Amygdala (tissue), 56 donors: ENCODE measurements at regions not wholly inside any gene's neighbourhood (a gene's known extent, or its start where the extent isn't known, plus 50 kb on each side); places are given as distances from the start of the nearest gene placed in this dataset.
"Not testable (repeated sequence)": the region's sequence is repeated elsewhere in the genome, so short reads cannot be mapped to it uniquely, and the experiment has no call there.

ENCODE experiments used
- DNase-seq, 56 donors: peaks; one replicate each; lab custom pipeline; 2025; lab: John Stamatoyannopoulos, UW

DNA sequence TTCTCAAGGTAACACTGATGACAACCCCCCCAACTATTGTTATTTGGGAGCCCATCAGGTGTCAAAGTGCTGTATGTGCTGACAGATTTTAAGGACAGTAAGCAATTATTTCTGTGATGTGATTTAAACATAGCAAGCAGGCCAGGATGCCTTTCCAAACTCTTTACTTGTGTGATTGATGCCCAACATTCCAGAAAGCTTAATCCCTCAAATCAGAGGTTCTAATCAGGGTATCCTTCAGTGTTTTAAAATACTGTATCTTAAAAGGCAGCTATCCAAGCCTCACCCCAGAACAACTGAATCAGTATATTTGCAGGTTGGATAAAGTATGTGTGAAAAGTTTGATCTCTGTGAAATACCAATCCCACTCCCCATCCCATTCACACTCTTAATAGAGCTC lies 119.7 kb downstream of the GASK1B start:
- no peak for DNase-seq

DNA sequence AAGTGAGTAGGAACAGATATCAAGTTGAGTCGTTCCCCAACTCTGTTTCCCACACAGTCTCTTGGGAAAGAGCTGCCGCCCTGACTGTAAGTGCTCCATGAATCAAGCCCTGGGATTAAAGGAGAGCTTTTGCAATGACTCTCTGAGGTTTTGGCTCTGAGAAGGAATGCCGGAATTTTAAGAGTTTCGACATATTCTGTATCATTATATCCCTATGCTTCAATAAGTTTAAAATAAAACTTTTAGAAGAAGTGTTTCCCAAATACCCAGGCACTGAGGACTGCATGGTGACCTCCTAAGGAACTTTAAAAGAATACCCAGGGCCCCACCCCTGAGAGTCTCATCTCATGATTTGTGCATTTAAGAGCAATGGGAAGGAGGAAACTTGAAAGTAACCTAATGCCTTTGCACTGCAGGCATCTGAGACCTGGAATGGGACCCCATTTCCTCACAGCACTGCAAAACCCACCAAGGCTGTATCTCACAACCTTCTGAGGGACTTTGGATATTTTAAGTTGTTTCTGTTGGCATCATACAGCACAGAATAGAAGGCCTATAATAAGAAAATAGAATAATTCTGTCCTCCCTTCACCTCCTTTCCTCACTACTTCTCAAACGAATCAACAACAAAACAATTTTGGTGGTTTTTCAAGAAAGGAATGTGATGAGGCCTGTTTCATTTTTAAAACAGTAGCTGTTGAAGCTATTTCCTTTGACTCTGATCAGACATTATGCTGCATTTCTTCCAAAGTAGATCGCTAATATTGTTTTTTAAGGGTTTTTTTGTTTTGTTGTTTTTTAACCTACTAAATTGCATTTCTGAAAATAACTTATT lies 121.2 kb downstream of the GASK1B start:
- DNase-seq = no peak

DNA sequence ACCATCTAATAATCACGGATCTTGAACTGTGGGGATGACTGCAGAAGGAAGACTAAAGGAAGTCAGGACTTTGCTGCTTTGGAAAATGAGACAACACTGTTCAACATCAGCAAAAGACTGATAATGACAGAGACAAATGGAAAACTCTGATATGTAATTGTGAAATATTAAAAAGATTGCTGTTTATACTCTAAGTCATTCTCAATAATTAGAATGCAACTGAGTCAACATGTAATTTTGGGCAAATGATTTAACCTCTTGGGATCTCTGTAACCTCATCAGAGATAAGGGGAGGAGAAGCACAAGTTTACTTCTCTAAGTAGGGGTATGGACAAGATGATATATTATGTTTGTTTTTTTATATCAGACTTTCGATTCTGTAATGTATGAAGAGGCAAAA lies 121.9 kb downstream of the GASK1B start:
- no peak for DNase-seq

DNA sequence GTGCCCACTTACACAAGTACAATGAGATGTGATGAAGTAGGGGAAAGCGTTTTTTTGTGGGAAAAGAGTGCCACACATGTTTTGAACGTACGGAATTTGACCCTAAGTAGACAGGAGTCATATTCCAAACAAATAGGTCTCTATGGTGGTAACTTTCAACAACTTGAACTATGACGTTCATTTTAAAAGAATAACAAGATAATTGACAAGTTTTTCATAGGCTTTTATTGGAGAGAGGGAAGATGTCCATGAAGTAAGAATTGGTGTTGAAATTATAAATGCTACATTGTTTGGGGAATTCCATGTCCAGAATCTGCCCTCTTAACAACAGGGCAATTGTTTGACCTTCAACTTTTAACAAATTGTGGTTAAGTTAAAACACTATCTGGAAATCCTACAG lies 126.5 kb downstream of the GASK1B start:
- DNase-seq = no peak

DNA sequence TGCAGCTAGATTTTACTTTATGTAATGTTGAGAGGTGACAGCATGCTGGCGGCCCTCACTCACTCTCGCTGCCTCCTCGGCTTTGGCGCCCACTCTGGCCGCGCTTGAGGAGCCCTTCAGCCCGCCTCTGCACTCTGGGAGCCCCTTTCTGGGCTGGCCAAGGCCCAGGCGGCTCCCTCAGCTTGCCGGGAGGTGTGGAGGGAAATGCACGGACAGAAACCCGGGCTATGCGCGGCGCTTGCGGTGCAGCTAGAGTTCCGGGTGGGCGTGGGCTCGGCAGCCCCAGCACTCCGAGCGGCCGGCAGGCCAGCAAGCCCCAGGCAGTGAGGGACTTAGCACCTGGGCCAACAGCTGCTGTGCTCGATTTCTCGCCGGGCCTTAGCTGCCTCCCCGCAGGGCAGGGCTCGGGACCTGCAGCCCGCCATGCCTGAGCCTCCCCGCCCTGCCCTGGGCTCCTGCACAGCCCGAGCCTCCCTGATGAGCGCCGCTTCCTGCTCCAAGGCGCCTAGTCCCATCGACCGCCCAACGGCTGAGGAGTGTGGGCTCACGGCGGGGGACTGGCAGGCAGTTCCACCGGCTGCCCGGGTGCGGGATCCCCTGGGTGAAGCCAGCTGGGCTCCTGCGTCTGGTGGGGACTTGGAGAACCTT lies 128.7 kb downstream of the GASK1B start:
- no peak for DNase-seq

DNA sequence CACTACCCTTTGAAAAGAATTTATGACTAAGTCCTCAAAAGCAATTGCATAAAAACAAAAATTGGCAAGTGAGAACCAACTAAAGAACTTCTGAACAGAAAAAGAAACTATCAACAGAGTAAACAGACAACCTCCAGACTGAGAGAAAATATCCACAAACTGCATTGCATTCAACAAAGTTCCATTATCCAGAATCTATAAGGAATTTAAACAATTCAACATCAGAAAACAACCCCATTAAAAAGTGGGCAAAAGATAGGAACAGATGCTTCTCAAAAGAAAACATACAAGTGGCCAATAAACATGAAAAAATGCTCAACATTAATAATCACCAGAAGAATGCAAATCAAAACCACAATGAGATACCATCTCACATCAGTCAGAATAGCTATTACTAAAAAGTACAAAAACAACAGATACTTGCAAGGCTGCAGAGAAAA lies 130.2 kb downstream of the GASK1B start:
- no peak for DNase-seq

DNA sequence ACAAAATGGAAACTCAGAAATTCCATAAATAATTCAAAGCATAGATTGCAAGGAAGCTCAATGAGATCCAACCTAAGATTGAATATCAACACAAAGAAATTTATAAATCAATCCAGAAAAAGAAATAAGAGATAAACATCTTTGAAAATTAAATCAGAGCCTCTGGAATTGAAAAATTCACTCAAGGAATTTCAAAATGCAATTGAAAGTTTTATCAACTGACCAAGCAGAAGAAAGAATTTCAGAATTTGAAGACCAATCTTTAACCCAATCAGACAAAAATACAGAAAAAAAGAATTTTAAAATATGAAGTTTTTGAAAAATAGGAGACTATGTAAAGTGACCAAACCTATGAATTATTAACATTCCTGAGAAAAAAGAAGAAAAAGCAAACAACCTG lies 134.1 kb downstream of the GASK1B start:
- no peak for DNase-seq

DNA sequence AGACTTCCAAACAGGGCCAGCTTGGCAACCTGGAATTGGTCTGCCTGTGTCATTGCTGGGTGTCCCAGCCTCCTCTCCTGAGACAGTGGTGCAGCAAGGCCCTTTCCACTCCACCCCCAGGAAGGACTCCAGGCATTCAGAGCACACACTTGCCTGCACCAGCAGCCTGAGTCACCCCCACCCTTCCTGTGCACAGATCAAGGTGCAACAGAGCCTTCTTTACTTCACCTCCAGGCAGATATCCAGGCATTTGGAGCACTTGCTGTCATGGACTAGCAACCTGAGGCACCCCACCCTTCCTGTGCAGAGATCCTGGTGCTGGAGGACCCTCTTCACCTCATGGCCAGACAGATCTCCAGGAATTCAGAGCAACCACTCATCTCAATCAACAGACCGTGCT lies 135.8 kb downstream of the GASK1B start:
- no peak for DNase-seq

DNA sequence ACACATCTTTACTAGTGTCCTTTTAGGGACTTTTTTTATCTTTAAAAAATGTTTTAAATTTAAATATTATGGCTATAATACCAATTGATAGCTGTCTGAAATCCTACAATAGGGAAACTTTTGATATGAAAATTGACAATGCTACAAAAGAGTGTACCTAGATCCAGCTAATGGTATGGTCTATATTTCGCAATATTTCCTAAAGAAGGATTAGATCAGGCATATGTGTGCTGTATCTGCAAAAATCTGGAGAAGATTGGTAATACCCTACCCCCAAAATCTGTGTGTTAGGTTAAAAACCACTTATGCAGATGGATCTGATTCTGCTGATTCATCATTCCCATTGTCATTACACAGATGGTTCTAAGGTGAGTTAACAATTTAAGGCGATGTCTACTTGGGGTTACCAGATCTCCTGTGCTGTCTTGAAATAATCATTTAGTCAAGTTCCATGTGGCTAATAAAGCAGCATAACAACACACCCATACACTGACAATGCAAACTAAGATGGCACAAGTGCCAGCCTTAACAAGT lies 137.1 kb downstream of the GASK1B start:
- DNase-seq = no peak

DNA sequence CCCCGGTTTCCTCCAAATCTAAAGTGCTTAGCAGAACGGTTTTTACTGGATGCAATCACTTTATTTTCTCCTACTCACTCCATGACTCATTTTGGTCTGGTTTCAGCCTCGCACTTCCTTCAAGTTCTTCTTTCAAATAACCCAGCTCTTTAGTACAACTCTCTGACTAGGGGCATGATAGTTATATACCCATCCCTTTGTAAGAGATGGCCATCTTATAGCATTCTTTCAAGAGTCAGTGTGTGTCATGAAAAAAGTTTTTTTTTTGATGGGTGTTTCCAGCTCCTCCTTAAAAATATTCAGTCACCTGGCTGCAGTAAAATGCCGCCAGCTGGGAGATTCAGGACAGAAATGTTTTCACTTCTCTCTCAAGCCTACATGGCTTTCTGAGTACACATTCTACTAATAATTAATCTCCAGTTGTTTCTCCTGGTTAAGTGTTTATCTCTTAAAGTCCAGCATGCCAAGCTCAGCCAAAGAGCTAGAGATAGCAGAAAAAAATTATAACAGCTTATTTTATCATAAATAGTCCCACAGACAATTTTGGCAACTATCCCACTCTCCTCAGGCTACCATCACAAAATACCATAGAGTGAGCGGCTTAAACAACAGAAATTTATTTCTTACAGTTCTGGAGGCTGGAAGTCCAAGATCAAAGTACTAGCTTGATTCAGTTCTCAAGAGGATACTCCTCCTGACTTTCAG lies 139.3 kb downstream of the GASK1B start:
- DNase-seq = no peak

DNA sequence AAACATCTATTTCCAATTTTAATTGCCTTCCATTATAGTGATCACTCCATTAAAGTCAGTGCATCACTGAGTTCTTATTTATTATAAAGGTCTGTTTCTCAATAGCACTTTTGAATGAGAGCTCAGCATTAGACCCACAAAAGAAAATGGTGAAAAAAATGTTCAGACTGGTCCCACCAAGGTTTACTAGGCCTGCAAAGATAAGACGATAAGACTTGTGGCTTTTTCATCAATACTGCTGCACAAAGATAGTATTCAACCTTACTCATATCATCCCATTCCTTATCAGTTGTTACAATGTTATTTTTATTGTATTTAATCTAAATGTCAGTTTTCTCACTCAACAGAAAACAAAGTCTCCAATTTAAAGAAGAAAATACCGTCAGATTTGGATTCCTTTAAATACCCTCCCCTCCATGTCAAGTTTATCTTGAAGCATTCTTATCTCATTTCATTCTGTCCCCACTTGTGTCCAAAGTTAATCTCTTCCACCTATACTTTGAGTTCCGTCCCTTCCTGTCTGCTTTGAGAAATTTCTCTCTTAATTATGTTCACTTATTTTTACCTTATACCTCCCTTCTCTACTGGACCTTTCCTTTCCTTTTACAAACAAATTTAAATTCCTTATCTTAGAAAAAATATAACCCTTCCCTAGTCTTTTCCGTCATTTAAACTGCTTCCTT lies 140.0 kb downstream of the GASK1B start:
- no peak for DNase-seq

DNA sequence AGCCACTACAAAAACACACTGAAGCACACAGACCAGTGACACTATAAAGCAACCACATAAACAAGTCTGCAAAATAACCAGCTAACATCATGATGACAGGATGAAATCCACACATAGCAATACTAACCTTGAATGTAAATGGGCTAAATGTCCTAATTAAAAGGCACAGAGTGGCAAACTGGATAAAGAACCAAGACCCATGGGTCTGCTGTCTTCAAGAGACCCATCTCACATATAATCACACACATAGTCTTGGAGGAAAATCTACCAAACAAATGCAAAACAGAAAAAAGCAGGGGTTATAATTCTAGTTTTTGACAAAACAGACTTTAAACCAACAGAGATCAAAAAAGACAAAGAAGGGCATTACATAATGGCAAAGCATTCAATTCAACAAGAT lies 144.4 kb downstream of the GASK1B start:
- DNase-seq = not testable (repeated sequence)

DNA sequence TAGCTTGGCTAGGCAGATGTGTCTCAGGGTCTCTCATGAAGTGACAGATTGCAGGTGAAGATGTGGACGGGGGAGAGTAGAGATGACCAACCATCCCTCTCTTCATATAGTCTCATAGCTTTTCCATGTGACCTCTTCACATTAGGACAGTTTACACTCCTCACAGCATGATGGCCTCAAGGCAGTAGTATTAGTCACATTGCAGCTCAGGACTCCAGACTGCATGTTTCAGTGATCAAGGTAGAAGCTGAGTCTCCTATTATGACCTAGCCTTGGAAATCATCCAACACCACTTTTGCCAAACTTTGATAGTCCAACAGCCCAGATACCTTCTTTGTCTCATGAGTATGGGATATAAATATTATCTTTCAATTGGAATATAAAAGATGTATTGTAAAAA lies 147.7 kb downstream of the GASK1B start:
- no peak for DNase-seq

DNA sequence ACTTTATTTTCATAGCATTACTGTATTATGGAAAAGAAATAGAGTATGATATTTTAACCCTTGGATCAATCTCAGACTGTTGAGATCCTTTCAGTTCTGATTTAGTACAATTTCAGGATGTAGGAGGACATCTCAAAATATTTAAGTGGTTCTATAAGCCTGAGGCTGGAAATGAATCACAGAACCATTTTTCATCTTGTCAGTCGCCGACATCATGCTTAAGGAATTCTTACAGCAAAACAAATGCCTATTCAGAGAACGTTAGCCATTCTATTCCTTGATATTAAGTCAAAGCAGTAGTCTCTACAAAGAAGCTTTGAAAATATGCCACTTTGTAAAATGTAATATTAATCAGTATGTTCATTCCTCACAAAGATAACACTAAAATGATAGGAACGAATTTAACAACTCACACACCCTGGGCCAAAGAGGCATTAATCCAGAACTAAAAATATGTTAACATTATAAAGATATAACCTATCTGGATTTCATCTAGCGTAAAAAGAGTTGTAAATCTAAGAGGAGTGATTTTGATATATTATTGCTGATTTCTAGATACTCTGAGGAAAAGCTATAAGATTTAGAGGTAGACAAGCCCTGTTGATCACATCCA lies 152.0 kb downstream of the GASK1B start:
- DNase-seq = no peak

DNA sequence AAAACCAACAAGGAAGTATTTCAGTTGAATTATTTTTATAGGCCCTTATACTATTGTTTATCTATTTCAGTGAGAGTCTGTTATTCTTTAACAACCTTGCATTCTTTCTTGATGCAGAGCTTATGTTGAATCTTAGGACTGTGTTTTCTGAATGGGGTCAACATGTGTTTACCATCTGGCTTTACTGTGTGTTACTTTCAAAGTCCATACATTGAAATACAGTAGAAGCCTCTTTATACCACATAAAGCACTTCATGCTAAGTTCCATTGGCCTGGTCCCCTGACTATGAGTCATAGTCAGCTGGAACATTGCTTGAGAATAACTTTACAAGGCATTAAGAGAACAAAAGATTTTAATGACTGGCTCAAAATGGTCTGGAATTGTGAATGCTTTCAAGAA lies 152.6 kb downstream of the GASK1B start:
- peak in 1 of 56 donors; percentile 9 for DNase-seq

DNA sequence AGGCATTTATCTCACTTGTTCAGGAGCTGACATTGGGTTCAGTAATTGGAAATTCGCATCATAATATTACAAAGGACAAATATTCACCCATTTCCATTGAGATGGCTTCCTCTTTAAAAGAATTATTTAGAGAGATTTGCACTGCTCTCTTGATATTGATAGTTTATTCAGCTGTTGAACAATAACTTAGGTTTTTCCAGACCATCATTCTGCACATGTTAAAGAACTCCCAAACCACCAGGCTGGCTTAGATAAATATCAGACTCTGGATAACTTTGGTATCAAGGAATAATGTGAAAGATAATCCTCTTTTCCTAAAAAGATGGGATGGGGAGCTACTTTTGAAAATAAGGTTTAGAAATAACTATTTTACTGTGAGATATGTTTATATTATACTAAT lies 154.0 kb downstream of the GASK1B start:
- no peak for DNase-seq

DNA sequence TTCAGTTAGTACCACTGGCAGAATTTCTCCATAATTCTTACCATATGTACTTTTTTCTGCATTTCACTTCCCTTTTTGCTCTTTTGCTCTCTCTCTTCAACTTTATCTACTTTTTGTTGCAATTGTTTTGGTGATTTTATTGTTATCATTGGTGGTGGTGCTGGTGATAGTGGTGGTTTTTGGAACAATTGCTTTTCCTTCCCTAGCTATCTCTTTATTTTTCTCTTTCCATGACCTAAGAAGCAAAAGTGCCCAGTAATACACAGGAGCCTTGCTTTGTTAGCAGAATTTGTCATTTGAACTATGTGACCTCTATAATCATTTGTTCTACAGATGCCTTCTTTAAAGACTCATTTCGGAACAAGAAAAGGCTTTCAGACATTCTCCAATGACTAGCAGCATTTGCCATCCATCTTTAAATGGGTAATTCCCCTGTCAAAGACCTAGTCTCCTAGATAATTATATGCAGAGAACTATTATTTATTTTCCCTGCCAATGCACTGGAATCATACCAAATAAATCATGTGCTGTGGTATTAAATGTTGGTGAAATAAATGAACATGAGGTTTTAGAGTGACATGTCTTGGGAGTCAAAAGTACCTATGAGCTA lies 154.5 kb downstream of the GASK1B start:
- no peak for DNase-seq

DNA sequence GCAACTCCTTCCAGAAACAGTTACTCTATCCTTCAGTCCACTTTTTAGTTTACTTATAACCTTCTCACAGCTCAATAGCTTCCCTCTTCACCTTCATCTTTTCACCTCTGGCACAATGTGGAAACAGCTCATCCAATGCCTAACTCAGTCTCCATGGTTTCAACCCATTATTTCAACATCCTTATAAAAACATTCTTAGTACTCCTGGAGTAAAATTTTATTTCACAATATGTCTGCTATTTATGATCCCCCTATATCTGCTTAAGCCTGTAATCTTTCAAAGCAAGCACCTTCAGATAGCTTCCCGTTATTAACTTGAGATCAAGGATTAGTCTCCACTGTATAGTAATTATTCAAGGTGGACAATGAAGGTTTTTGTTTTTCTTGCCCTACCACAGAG lies 156.3 kb downstream of the GASK1B start:
- no peak for DNase-seq

DNA sequence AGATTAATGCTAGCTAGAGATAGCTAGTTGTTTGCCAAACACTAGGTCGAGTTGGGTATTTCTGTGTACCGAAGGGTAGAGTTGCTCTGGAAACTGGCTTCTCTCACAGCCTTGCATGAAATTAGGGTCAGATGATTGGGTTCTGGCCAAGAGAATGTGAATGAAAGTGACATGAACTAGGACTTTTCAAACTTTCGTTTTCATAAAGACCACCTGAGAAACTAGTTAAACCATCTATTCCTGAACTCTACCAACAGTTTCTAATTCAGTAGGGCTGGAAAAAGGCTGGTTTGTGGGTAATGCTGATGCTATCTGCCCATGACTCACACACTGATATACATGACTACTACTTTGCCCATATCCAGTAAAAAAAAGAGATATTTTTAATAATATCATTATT lies 157.6 kb downstream of the GASK1B start:
- no peak for DNase-seq

DNA sequence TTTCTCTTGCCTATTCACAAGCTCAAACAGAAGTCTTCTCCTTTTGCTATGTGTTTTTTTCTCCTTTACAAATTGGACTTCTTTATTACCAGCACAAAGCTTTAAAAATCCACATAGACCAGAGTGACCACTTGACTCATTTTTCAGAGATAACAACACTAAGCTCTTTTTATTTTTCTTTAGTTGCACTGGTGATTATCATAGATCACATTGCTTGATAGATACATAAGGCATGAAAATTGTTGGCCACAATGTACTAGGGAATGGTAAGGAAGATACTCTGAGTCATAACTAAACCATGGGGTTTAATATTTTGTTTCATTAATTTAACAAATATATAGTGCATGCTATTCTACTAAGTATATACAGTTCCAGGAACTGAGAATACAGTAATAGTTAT lies 159.0 kb downstream of the GASK1B start:
- no peak for DNase-seq
